Naive thymus-derived CD8-positive, alpha-beta T cell (primary cell): ENCODE measurements at regions not wholly inside any gene's neighbourhood (a gene's known extent, or its start where the extent isn't known, plus 50 kb on each side); places are given as distances from the start of the nearest gene placed in this dataset.

Source experiments
- ATAC-seq, 2 donors: fragments of 150-1000 bp; cut with Tn5 transposase in 1 of 2; sonication (Bioruptor Pico), chemical (Tn5 transposase) in 1 of 2; 1 replicate in 1 of 2; 2 replicates in 1 of 2; pipeline ENCODE4 v1.10.0; 2021; ENCODE audit warnings: mild to moderate bottlenecking in 2 of 2, moderate library complexity in 2 of 2
- POLR2A ChIA-PET: fragments of 350-600 bp; sonication (Branson Sonifier 250); formaldehyde crosslinking; loops from one replicate; lab custom pipeline; 2021; ENCODE audit warnings: antibody characterized with exemption; lab: Charles Lee
- DNase-seq, 10 donors: peaks; one replicate each; pipeline versions ENCODE4 v3.0.0 to v3.0.0-alpha.2; 2020 to 2022
- H3K27ac Mint-ChIP-seq, 10 donors: one replicate each; pipeline ENCODE4 v1.8.0; 2020 to 2022; ENCODE audit warnings: mild to moderate bottlenecking in 10 of 10, mixed read lengths in 10 of 10, moderate library complexity in 4 of 10, inconsistent platforms in 1 of 10
- H3K27me3 Mint-ChIP-seq, 5 donors: one replicate each; pipeline ENCODE4 v1.8.0; 2021 to 2022; ENCODE audit warnings: mixed read lengths in 5 of 5
- H3K36me3 Mint-ChIP-seq, 3 donors: one replicate each; pipeline ENCODE4 v1.8.0; 2020 to 2022; ENCODE audit warnings: mixed read lengths in 3 of 3, mild to moderate bottlenecking in 2 of 3, inconsistent platforms in 1 of 3
- H3K4me1 Mint-ChIP-seq, 4 donors: one replicate each; pipeline ENCODE4 v1.8.0; 2021 to 2022; ENCODE audit warnings: mixed read lengths in 4 of 4
- H3K4me3 Mint-ChIP-seq, 10 donors: one replicate each; pipeline ENCODE4 v1.8.0; 2020 to 2022; ENCODE audit warnings: mild to moderate bottlenecking in 10 of 10, mixed read lengths in 10 of 10, moderate library complexity in 6 of 10, inconsistent platforms in 1 of 10
- H3K9me3 Mint-ChIP-seq, 9 donors: one replicate each; pipeline ENCODE4 v1.8.0; 2020 to 2022; ENCODE audit warnings: mixed read lengths in 9 of 9, mild to moderate bottlenecking in 3 of 9, inconsistent platforms in 1 of 9, moderate library complexity in 1 of 9

DNA sequence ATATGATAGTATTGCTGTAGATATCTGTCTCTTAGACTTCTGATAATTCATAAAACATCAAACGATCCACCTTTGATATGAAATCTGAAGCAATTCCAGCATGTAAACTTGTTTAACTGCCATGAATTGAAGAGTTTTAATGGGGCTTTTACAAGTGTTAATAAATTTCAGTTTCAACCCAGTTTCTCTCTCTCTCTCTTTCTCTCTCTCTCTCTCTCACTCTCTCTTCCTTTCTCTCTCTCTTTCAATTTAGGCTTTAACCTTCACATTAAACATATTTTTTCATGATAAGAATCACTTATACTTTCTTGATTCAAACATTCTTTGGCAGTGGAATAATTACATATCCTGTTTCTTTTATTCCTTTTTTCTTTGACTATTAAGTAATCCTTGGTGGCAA is 296.1 kb downstream of the EPHA4 start:
- no peak for ATAC-seq
- no peak overlapping the region for H3K4me3 Mint-ChIP-seq
- peaks cover 0 to 2% (median 0%) of the 10 kb centered on the region in 9 donors for H3K9me3 Mint-ChIP-seq
- DNase-seq = no peak
- H3K27me3 Mint-ChIP-seq = peaks cover 0 to 5% (median 0%) of the 10 kb centered on the region in 5 donors
- no peak overlapping the region for H3K27ac Mint-ChIP-seq
- POLR2A ChIA-PET = no interaction called here
- no peaks in the 10 kb centered on the region for H3K4me1 Mint-ChIP-seq
- no peaks in the 10 kb centered on the region for H3K36me3 Mint-ChIP-seq

DNA sequence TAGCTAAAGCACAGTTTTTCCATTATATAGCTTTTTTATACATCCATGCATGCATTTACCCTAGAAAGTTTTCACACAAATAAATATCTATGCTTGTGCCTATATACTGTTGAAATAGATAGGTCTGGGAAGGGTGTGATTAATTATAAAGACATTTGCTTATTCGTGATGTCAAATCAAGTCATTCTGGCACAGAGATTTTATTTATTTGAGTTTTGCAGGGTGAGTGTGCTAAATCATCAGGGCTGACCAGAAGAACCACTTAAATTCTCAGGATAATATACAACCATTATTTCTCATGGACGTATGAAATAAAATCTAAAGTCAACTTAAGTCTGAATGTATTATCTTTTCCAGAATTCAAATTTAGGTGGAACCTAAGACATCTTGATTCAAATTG is 295.5 kb downstream of the EPHA4 start:
- ATAC-seq (no peak), DNase-seq (no peak)
- peaks cover 0 to 2% (median 0%) of the 10 kb centered on the region in 9 donors for H3K9me3 Mint-ChIP-seq
- POLR2A ChIA-PET = no interaction called here
- H3K27me3 Mint-ChIP-seq = peaks cover 0 to 3% (median 0%) of the 10 kb centered on the region in 5 donors
- no peak overlapping the region for H3K4me3 Mint-ChIP-seq
- no peaks in the 10 kb centered on the region for H3K4me1 Mint-ChIP-seq
- H3K27ac Mint-ChIP-seq = no peak overlapping the region
- no peaks in the 10 kb centered on the region for H3K36me3 Mint-ChIP-seq

DNA sequence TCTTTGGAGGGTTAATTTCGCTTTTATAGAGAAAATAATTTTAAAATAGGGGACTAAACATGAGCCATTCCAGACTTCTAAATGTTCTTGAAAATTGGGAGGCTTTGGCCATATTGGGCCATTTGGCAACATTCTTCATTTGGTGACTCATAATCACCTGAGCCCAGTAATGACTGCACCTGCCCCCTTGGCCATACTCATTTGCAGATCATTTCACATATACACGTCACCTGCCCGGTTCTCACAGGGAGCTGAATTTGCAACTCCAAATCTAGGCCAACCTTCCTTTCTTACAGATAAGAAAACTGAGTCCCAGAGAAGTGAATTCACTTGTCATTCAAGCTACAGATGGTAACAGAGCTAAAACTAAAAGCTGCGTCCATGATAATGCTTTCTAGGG is 289.7 kb downstream of the EPHA4 start:
- ATAC-seq = no peak
- Mint-ChIP-seq H3K36me3 (no peaks in the 10 kb centered on the region), H3K9me3 (peaks cover 0 to 2% (median 0%) of the 10 kb centered on the region in 9 donors), H3K4me3 (no peak overlapping the region), H3K4me1 (peaks cover 0 to 1% (median 0%) of the 10 kb centered on the region in 4 donors), H3K27ac (no peak overlapping the region), H3K27me3 (peaks cover 0 to 4% (median 0%) of the 10 kb centered on the region in 5 donors)
- POLR2A ChIA-PET = no interaction called here
- DNase-seq = no peak

DNA sequence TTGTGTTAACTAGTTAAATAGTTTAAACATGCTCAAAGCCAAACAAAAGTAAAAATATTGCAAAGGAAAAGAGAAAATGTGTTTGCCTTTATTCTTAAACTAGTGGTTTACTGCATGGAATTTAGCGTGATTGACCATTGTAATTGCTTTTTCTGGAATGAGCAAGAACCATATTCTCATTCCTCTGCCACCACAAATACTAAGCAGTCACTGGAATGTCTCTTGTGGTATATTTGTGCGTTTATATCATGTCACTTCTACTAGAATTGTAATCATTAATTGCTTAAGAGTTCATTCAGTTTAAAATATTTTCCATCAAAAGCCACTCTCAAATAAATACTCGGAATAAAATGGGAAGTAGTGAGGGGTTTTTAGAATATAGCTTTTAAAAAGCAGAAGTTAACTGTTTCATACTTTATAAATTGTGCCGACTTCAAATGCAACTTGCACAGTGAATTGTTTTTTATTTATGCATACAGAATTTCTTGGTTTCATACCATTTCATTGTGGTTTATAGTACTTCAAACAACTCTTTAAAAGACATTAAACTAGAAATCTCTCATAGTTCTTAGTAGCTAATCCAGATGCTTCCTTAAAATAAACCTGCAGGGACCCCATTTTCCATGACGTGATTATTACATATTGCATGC is 288.1 kb downstream of the EPHA4 start:
- no peak overlapping the region for H3K27ac Mint-ChIP-seq
- no peaks in the 10 kb centered on the region for H3K36me3 Mint-ChIP-seq
- ATAC-seq (no peak), DNase-seq (no peak)
- no peaks in the 10 kb centered on the region for H3K9me3 Mint-ChIP-seq
- no peak overlapping the region for H3K4me3 Mint-ChIP-seq
- H3K27me3 Mint-ChIP-seq = peaks cover 0 to 4% (median 0%) of the 10 kb centered on the region in 5 donors
- H3K4me1 Mint-ChIP-seq = peaks cover 0 to 1% (median 0%) of the 10 kb centered on the region in 4 donors
- POLR2A ChIA-PET = no interaction called here

DNA sequence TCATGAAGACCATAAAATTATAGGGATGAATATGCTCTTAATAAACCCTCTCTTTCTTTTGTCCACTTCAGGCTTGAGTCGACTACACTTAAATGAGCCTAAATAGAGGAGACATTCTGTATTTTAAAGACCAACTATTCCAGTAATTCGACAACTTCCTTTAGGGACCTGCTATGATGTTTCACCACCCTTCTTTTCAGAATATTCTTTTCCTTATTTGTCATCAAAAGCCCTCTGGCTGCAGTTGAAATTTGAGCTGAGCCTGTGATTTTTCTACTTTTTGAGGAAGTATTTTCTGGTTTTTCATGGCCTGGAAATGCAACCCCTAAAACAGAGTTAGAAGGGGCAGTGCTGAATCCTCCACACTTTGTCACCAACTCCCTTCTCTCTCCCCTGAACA is 287.0 kb downstream of the EPHA4 start:
- Mint-ChIP-seq H3K36me3 (no peaks in the 10 kb centered on the region), H3K4me1 (peaks cover 0 to 1% (median 0%) of the 10 kb centered on the region in 4 donors), H3K4me3 (no peak overlapping the region), H3K27me3 (peaks cover 0 to 4% (median 0%) of the 10 kb centered on the region in 5 donors), H3K27ac (no peak overlapping the region), H3K9me3 (no peaks in the 10 kb centered on the region)
- DNase-seq (no peak), ATAC-seq (no peak)
- POLR2A ChIA-PET = no interaction called here

DNA sequence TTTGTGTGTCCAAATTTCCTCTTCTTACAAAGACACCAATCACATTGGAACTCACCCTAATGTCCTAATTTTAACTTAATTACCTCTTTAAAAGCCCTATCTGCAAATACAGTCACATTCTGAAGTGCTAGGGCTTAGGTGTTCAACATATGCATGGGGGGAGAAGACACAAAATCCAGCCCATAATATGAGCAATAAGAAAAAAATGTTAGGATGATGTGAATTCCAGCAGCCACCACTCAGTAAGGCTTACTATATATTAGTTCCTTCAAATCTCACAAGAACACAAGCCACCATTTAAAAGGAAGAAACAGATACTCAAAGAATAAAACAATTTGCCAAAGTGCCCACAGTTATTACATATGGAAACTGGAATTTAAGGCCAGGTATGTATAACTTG is 285.7 kb downstream of the EPHA4 start:
- Mint-ChIP-seq H3K9me3 (no peaks in the 10 kb centered on the region), H3K27ac (no peak overlapping the region), H3K4me1 (peaks cover 0 to 1% (median 0%) of the 10 kb centered on the region in 4 donors), H3K27me3 (peaks cover 0 to 4% (median 0%) of the 10 kb centered on the region in 5 donors), H3K36me3 (no peaks in the 10 kb centered on the region), H3K4me3 (no peak overlapping the region)
- POLR2A ChIA-PET = no interaction called here
- DNase-seq = no peak
- no peak for ATAC-seq

DNA sequence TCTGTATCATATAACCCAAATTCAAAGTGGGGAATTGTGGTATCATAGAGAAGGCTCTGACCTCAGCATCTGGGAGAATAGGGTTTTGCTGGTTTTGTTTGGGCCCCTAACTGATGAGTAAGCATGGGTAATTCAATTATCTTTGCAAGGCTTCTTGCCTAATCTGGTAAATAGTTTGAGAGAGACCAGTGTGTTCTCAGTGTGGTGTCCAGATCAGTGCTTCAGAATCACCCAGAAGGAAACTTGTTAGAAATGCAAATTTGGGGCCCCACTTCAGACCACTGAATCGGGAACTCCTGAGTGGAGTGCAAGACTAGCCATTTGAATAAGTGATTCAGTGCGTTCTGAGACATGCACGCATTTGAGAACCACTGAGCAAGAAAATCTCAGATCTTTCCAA is 282.7 kb downstream of the EPHA4 start:
- Mint-ChIP-seq H3K4me3 (no peak overlapping the region), H3K27me3 (peaks cover 0 to 3% (median 0%) of the 10 kb centered on the region in 5 donors), H3K4me1 (no peaks in the 10 kb centered on the region), H3K27ac (no peak overlapping the region), H3K9me3 (no peaks in the 10 kb centered on the region), H3K36me3 (no peaks in the 10 kb centered on the region)
- ATAC-seq (no peak), DNase-seq (no peak)
- POLR2A ChIA-PET = no interaction called here

DNA sequence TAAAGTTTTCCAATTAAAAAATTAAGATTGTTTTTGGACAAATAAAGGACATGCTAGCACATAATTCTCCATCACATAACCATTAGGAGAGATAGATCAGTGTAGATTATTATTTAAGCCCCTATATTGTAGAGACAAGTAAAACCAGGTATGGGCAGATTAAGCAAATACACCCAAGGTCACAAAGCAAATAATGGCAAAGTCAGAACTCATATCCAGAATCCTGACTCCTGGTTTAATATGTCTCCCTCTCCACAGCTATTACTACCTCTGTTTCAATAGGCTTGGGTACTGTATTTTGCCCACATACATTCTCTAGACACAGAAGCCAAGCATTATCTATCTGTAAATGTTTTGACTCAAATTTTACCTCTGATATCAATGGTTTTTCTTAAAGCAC is 282.3 kb downstream of the EPHA4 start:
- ATAC-seq (no peak), DNase-seq (no peak)
- peaks cover 0 to 3% (median 0%) of the 10 kb centered on the region in 5 donors for H3K27me3 Mint-ChIP-seq
- H3K4me1 Mint-ChIP-seq = no peaks in the 10 kb centered on the region
- no peaks in the 10 kb centered on the region for H3K36me3 Mint-ChIP-seq
- POLR2A ChIA-PET = no interaction called here
- no peak overlapping the region for H3K4me3 Mint-ChIP-seq
- H3K27ac Mint-ChIP-seq = no peak overlapping the region
- H3K9me3 Mint-ChIP-seq = no peaks in the 10 kb centered on the region

DNA sequence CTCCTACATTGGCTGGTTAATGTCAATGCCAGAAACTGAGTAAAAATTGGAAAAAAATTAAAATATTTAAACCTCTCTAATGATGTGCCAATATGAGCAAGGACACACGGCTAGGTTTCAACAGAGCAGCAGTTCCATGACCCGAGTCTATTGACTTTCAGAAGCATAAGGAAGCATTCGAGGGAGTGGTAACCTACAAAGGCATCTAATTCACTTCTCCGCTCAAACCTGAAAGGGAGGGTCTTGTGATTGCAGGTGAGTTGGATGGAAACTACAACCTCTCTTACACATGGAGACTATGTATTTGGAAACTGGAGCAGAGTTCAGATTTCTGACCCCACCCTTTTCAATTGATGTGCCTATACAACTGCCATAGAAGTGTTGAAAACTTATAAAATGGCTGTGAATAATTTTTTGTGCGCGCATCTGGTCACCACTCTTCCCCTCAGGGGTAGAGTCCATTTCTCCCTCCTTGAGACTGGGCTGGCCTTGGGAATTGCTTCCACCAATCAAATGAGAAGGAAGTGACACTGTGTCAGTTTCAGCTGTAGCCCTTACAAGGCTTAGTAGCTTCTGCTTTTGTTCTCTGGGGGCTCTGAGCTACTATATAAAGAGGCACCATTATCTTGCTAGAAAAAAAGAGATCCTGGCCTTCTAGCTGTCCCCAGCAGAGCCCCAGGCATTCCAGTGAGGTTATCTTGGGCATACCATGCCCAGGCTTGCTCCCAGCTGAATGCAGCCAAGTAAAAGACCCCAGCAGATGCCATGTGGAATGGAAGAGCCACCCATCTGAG is 278.0 kb downstream of the EPHA4 start:
- no peaks in the 10 kb centered on the region for H3K9me3 Mint-ChIP-seq
- no peak overlapping the region for H3K27ac Mint-ChIP-seq
- no peaks in the 10 kb centered on the region for H3K36me3 Mint-ChIP-seq
- H3K27me3 Mint-ChIP-seq = peaks cover 0 to 12% (median 3%) of the 10 kb centered on the region in 5 donors
- H3K4me3 Mint-ChIP-seq = no peak overlapping the region
- peaks cover 0 to under 1% (median 0%) of the 10 kb centered on the region in 4 donors for H3K4me1 Mint-ChIP-seq
- POLR2A ChIA-PET = no interaction called here
- ATAC-seq (no peak), DNase-seq (no peak)

DNA sequence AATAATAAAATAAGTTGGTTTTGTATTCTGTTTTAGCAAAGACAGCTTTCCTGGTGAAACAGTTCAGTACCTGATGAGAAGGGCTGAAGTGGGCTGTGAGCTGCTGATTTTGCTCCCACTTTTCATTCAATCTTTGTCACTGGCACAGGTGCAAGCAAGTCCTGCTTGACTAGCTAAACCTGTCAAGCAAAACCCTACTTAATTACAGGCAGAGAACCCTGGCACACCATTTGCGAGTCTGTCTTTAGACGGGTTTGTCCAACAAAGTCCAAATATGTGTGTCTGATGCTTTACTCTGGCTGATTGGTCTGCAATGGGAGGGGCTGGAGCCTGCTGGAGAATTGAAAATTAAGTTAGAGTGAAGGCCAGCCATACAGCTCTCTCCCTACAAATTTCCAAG is 267.2 kb downstream of the EPHA4 start:
- POLR2A ChIA-PET = no interaction called here
- H3K9me3 Mint-ChIP-seq = no peaks in the 10 kb centered on the region
- H3K4me3 Mint-ChIP-seq = no peak overlapping the region

DNA sequence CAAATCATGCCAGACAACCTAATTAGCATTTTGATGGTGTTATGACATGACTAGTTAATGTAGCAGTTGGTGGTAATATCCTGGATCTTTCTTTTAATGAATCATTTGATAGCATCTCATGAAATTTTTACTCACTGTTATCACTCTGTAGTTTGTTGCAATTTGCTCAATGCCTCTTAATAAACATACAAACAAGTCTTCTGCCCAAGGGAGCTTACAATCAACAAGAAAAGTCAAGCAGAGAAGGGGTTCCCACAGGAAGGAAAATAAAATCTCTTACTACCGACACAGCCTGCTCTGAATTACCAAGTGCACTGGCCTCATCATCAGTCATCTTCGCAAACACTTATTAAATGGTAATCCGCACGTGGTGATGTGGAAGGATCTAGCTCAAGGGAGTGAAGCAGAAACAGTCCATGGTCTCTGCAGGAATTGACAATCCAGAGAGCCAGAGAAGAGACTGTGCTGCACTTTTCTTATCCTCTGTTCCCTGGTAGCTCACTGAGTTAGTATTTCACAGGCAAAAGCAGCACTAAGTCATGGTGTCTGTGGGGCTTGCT is 263.5 kb downstream of the EPHA4 start:
- Mint-ChIP-seq H3K4me1 (peaks cover 0 to 3% (median 1%) of the 10 kb centered on the region in 4 donors), H3K9me3 (peaks cover 0 to 2% (median 0%) of the 10 kb centered on the region in 9 donors), H3K27me3 (no peaks in the 10 kb centered on the region), H3K4me3 (no peak overlapping the region), H3K27ac (no peak overlapping the region), H3K36me3 (no peaks in the 10 kb centered on the region)
- DNase-seq = no peak
- POLR2A ChIA-PET = no interaction called here
- no peak for ATAC-seq

More for the DNA sequence above, 267.2 kb downstream of the EPHA4 start:
- Mint-ChIP-seq H3K36me3 (no peaks in the 10 kb centered on the region), H3K27ac (no peak overlapping the region), H3K27me3 (no peaks in the 10 kb centered on the region), H3K4me1 (no peaks in the 10 kb centered on the region)
- DNase-seq (no peak), ATAC-seq (no peak)

DNA sequence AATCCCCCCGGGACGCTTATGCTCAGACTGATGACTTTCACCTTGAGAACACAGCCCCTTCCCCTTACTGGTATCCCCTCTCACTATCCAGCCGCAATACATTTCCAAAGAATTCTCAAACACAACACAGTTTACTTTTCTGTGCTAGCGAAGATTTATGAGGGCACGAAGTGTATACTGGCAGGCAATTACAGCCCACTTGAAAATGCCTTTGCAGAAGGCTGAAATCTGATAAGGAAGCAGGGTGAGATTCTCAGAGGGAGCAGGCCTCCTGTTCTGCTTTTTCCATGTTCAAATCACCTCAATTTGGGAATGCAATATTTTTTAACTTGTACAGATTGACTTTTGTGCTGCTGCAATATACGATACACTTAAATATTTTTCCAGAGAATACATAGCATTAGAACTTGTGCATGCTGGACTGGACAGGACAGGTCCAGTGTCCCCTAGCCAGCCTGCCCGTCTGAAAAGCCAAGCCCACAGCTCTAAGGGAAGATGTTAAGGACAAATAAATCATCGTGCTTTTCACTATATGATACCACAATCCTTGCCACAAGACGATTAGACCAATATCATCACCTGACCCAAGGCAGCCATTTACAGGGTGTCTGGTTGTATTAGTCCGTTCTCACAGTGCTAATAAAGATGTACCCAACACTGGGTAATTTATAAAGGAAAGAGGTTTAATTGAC is 262.1 kb downstream of the EPHA4 start:
- Mint-ChIP-seq H3K36me3 (no peaks in the 10 kb centered on the region), H3K27me3 (no peaks in the 10 kb centered on the region), H3K9me3 (peaks cover 0 to 2% (median 0%) of the 10 kb centered on the region in 9 donors), H3K4me1 (peaks cover 0 to 3% (median 1%) of the 10 kb centered on the region in 4 donors), H3K4me3 (no peak overlapping the region), H3K27ac (no peak overlapping the region)
- ATAC-seq (no peak), DNase-seq (no peak)
- POLR2A ChIA-PET = no interaction called here

DNA sequence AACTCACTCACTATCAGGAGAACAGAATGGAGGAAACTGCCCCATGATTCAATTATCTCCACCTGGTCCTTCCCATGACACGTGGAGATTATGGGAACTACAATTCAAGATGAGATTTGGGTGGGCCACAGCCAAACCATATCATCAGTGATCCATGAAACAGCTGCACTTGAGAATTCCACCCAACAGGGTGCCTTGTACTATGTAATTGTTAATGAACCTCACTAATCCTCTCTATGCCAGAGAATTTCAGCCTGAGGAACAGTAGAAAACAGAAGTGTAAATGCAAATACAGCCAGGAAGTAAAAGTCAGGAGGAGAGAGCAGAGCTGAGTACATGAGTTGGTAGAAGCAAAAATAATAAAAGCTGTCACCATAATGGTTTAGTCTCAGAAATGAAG is 261.4 kb downstream of the EPHA4 start:
- Mint-ChIP-seq H3K27ac (no peak overlapping the region), H3K9me3 (peaks cover 0 to 2% (median 0%) of the 10 kb centered on the region in 9 donors), H3K4me3 (no peak overlapping the region), H3K36me3 (no peaks in the 10 kb centered on the region), H3K27me3 (no peaks in the 10 kb centered on the region), H3K4me1 (peaks cover 0 to 3% (median 1%) of the 10 kb centered on the region in 4 donors)
- POLR2A ChIA-PET = no interaction called here
- ATAC-seq = no peak
- no peak for DNase-seq
